Activated CD4-positive, alpha-beta T cell treated with anti-CD3 and anti-CD28 coated beads, Interleukin-2, Interleukin-6, amounts not matched to agents 100 ng/mL and 50 ng/mL, durations not matched to agents 16 hours and 8 hours (primary cell): ENCODE measurements at regions not wholly inside any gene's neighbourhood (a gene's known extent, or its start where the extent isn't known, plus 50 kb on each side); places are given as distances from the start of the nearest gene placed in this dataset.
A peak's percentile ranks its signal among the peaks of the same experiment; 100 is the strongest.
"Not testable (repeated sequence)": the region's sequence is repeated elsewhere in the genome, so short reads cannot be mapped to it uniquely, and the experiment has no call there.

Experiments
- DNase-seq: peaks from one replicate; pipeline ENCODE4 v3.0.0-alpha.2; 2020

GRCh38 chr18:55912919-55913318 lies 324.9 kb upstream of the TCF4 start:
- no peak for DNase-seq

- DNase-seq, result no peak
Measured at GRCh38 chr18:55912071-55912470, 324.1 kb upstream of the TCF4 start.

GRCh38 chr18:55910296-55910695 lies 322.3 kb upstream of the TCF4 start:
- no peak for DNase-seq

GRCh38 chr18:55908901-55909366 lies 320.9 kb upstream of the TCF4 start:
- no peak for DNase-seq

- no peak for DNase-seq
Measured at GRCh38 chr18:55907453-55908175, 319.6 kb upstream of the TCF4 start.

- DNase-seq, result no peak
Measured at GRCh38 chr18:55906536-55906935, 318.5 kb upstream of the TCF4 start.

- DNase-seq, result no peak
Measured at GRCh38 chr18:55903911-55904310, 315.9 kb upstream of the TCF4 start.

- no peak for DNase-seq
Measured at GRCh38 chr18:55900380-55900779, 312.4 kb upstream of the TCF4 start.

- DNase-seq, result no peak
Measured at GRCh38 chr18:55897091-55897689, 309.2 kb upstream of the TCF4 start.

GRCh38 chr18:55893948-55894347 lies 306.0 kb upstream of the TCF4 start:
- no peak for DNase-seq

GRCh38 chr18:55892862-55893813 lies 305.1 kb upstream of the TCF4 start:
- DNase-seq, result not testable (repeated sequence)

- DNase-seq, result no peak
Measured at GRCh38 chr18:55886886-55887285, 298.9 kb upstream of the TCF4 start.

GRCh38 chr18:55884498-55884897 lies 296.5 kb upstream of the TCF4 start:
- DNase-seq, result no peak

- DNase-seq, result no peak
Measured at GRCh38 chr18:55880617-55881016, 292.6 kb upstream of the TCF4 start.

- no peak for DNase-seq
Measured at GRCh38 chr18:55879331-55879730, 291.3 kb upstream of the TCF4 start.

GRCh38 chr18:55878224-55878623 lies 290.2 kb upstream of the TCF4 start:
- DNase-seq, result peak; percentile 1

GRCh38 chr18:55877321-55877720 lies 289.3 kb upstream of the TCF4 start:
- DNase-seq, result no peak

- no peak for DNase-seq
Measured at GRCh38 chr18:55876254-55876653, 288.3 kb upstream of the TCF4 start.

- no peak for DNase-seq
Measured at GRCh38 chr18:55875371-55875901, 287.4 kb upstream of the TCF4 start.

- no peak for DNase-seq
Measured at GRCh38 chr18:55869556-55870501, 281.8 kb upstream of the TCF4 start.

- no peak for DNase-seq
Measured at GRCh38 chr18:55868909-55869308, 280.9 kb upstream of the TCF4 start.

GRCh38 chr18:55866886-55867285 lies 278.9 kb upstream of the TCF4 start:
- DNase-seq, result no peak
